ENCODE measurements at regions not wholly inside any gene's neighbourhood (a gene's known extent, or its start where the extent isn't known, plus 50 kb on each side); places are given as distances from the start of the nearest gene placed in this dataset.

GRCh38 chr4:12177416-12177815 is 748.7 kb upstream of the HS3ST1 start:
- H3K27me3 ChIP-seq (ENCODE audit: control insufficient read depth, insufficient read depth, low read length) = no peaks in the 10 kb centered on the region
- no peak for FAIRE-seq

GRCh38 chr4:12173496-12173895 is 744.8 kb upstream of the HS3ST1 start:
- DNase-seq (ENCODE audit: low read depth) = no peak
- no peak for FAIRE-seq
- no peak for TF ChIP-seq CTCF (IDR thresholded peaks at IDR 0.05; ENCODE audit: insufficient read depth, low read length, severe bottlenecking)
- no peaks in the 10 kb centered on the region for H3K27me3 ChIP-seq (ENCODE audit: control insufficient read depth, insufficient read depth, low read length)
- H3K4me3 ChIP-seq (ENCODE audit: low read depth, low read length) = no peak overlapping the region
- H3K36me3 ChIP-seq (ENCODE audit: control insufficient read depth, insufficient read depth, low read length) = no peaks in the 10 kb centered on the region

More at GRCh38 chr4:12177416-12177815, 748.7 kb upstream of the HS3ST1 start:
- Histone ChIP-seq H3K4me3 (ENCODE audit: low read depth, low read length) (no peak overlapping the region), H3K36me3 (ENCODE audit: control insufficient read depth, insufficient read depth, low read length) (no peaks in the 10 kb centered on the region)
- no peak for TF ChIP-seq CTCF (IDR thresholded peaks at IDR 0.05; ENCODE audit: insufficient read depth, low read length, severe bottlenecking)
- DNase-seq (ENCODE audit: low read depth) = no peak

GRCh38 chr4:12172198-12172973 is 743.7 kb upstream of the HS3ST1 start:
- H3K4me3 ChIP-seq (ENCODE audit: low read depth, low read length) = no peak overlapping the region
- no peak for TF ChIP-seq CTCF (IDR thresholded peaks at IDR 0.05; ENCODE audit: insufficient read depth, low read length, severe bottlenecking)
- DNase-seq (ENCODE audit: low read depth) = no peak
- no peaks in the 10 kb centered on the region for H3K36me3 ChIP-seq (ENCODE audit: control insufficient read depth, insufficient read depth, low read length)
- H3K27me3 ChIP-seq (ENCODE audit: control insufficient read depth, insufficient read depth, low read length) = no peaks in the 10 kb centered on the region
- FAIRE-seq = no peak

- Histone ChIP-seq H3K36me3 (ENCODE audit: control insufficient read depth, insufficient read depth, low read length) (no peaks in the 10 kb centered on the region), H3K27me3 (ENCODE audit: control insufficient read depth, insufficient read depth, low read length) (no peaks in the 10 kb centered on the region), H3K4me3 (ENCODE audit: low read depth, low read length) (no peak overlapping the region)
- TF ChIP-seq CTCF (IDR thresholded peaks at IDR 0.05; ENCODE audit: insufficient read depth, low read length, severe bottlenecking) = no peak
- FAIRE-seq (no peak), DNase-seq (ENCODE audit: low read depth) (no peak)
These were observed 741.6 kb upstream of the HS3ST1 start for GRCh38 chr4:12170308-12170707.

- no peak for TF ChIP-seq CTCF (IDR thresholded peaks at IDR 0.05; ENCODE audit: insufficient read depth, low read length, severe bottlenecking)
- no peak overlapping the region for H3K4me3 ChIP-seq (ENCODE audit: low read depth, low read length)
- DNase-seq (ENCODE audit: low read depth) (peak; percentile 20), FAIRE-seq (no peak)
- no peaks in the 10 kb centered on the region for H3K27me3 ChIP-seq (ENCODE audit: control insufficient read depth, insufficient read depth, low read length)
- no peaks in the 10 kb centered on the region for H3K36me3 ChIP-seq (ENCODE audit: control insufficient read depth, insufficient read depth, low read length)
These were observed 736.9 kb upstream of the HS3ST1 start for GRCh38 chr4:12165616-12166015.

GRCh38 chr4:12146339-12146738 is 717.6 kb upstream of the HS3ST1 start:
- FAIRE-seq (no peak), DNase-seq (ENCODE audit: low read depth) (no peak)
- no peak for TF ChIP-seq CTCF (IDR thresholded peaks at IDR 0.05; ENCODE audit: insufficient read depth, low read length, severe bottlenecking)
- Histone ChIP-seq H3K27me3 (ENCODE audit: control insufficient read depth, insufficient read depth, low read length) (no peaks in the 10 kb centered on the region), H3K36me3 (ENCODE audit: control insufficient read depth, insufficient read depth, low read length) (no peaks in the 10 kb centered on the region), H3K4me3 (ENCODE audit: low read depth, low read length) (no peak overlapping the region)

Measured in bronchial epithelial cell (primary cell).